Pancreas (tissue), 10 donors: ENCODE measurements at regions not wholly inside any gene's neighbourhood (a gene's known extent, or its start where the extent isn't known, plus 50 kb on each side); places are given as distances from the start of the nearest gene placed in this dataset.

Experiments used
- ATAC-seq, 4 donors: fragments of 200-7000 bp; cut with Tn5 transposase; one replicate each; pipeline versions ENCODE4 v1.8.0 to v1.9.1; 2020; ENCODE audit warnings: mild to moderate bottlenecking in 4 of 4, moderate library complexity in 4 of 4
- DNase-seq, 6 donors: peaks; one replicate each; pipeline ENCODE4 v3.0.0-alpha.2; 2020
- FAIRE-seq: peaks from 2 replicates; lab custom pipeline; 2012; peaks lifted over from hg19 to GRCh38; lab: Jason Lieb, UNC
- H3K27ac ChIP-seq, 4 donors: fragments of 200-600 bp; sonication (generic); 1 replicate in 3 of 4; 2 replicates in 1 of 4; pipeline versions ENCODE4 v1.5.0 to v1.8.0; 2020
- H3K27me3 ChIP-seq, 4 donors: fragments of 200-600 bp; one replicate each; pipeline ENCODE4 v1.8.0; 2021
- H3K36me3 ChIP-seq, 3 donors: fragments of 200-600 bp; sonication (generic) in 1 of 3; one replicate each; pipeline versions ENCODE4 v1.5.0 to v1.8.0; 2020 to 2021
- H3K4me1 ChIP-seq, 3 donors: fragments of 200-600 bp; one replicate each; pipeline ENCODE4 v1.8.0; 2021
- H3K4me3 ChIP-seq, 4 donors: fragments of 200-600 bp; sonication (generic) in 2 of 4; one replicate each; pipeline versions ENCODE4 v1.5.0 to v1.8.0; 2020 to 2021
- H3K9me3 ChIP-seq, 4 donors: fragments of 200-600 bp; one replicate each; pipeline ENCODE4 v1.8.0; 2021
- CTCF ChIP-seq, 4 donors: fragments of 200-600 bp; sonication (generic) in 3 of 4; IDR thresholded peaks; one replicate each; pipeline versions ENCODE4 v1.5.0 to v1.8.0; 2021; ENCODE audit warnings: antibody characterized with exemption in 4 of 4
- WGBS, 2 donors: extraction: QIAGEN DNeasy Blood & Tissue Kit; methylation state at CpG; one replicate each; pipeline ENCODE4 v1.1.7; 2013; 5-methylcytosine and 5-hydroxymethylcytosine counted together
- intact Hi-C, 3 donors: fragments of 100-400 bp; cut with DNase I; formaldehyde crosslinking; loops; one replicate each; pipeline versions ENCODE4 v1.11.1 to v1.14.2; 2022
- donor health status: healthy with polysubstance abuse.
- donor health status: DM: no; HTN: no; CAD: no; lungs with moderate emphysema.
- donor health status: DM: no; HTN: no; CAD: no.
- donor health status: control.
- donor health status: control.
- donor health status: Bipolar disorder and iron deficiency.
- donor health status: DM: yes; HTN: yes; CAD: no.
- donor health status: DM: no; HTN: no; CAD: no.
- donor health status: DM: no; HTN: no; CAD: no.
- donor health status: DM: yes; HTN: yes; CAD: no.

DNA sequence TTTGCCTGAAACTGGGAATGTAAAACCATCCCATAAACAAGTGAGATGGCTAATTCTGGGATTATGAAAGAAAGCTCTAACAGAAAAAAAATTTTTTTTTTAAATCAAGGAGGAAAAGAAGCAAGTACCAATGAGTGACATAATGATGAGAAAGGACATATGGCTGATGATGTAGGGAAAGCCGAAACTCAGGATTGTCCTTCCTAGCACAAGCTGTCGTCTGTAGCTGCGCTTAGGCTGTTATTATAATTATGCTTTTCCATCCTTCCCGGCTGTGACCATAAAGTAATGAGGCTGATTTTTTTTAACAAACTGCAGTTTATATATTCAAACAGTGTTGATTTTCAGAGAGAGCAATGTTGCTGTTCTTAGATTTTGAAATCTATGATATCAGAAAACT lies 209.8 kb upstream of the NOCT start:
- 65 to 67% methylated on average over 4 of the region's 4 CpGs for WGBS, 2 donors
- DNase-seq (no peak), ATAC-seq (no peak), FAIRE-seq (no peak)
- Histone ChIP-seq H3K4me3 (no peak overlapping the region), H3K27me3 (peaks cover 0 to 9% (median 0%) of the 10 kb centered on the region in 4 donors), H3K27ac (no peak overlapping the region), H3K9me3 (no peaks in the 10 kb centered on the region), H3K4me1 (no peaks in the 10 kb centered on the region), H3K36me3 (no peaks in the 10 kb centered on the region)
- no peak for TF ChIP-seq CTCF (IDR thresholded peaks at IDR 0.05)
- intact Hi-C loops = no loop called here

DNA sequence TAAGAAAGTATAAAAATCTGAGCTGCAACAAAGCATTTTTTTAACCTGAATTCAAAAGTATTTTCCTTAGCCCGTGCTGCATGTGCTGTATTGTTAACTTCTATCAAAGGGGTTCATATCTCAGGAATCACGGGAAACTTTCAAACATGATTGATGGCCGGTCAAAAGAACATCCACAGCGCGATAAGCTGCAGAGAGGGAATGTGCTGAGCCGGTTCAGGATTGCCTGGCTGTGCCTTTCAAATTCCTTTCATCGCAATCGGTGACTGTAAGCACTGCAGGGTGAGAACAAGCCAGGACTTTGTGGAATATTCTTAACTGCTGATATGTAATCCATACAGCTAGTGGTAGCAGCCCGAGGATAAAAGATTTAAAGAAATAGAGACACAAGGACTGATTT lies 210.9 kb upstream of the NOCT start:
- intact Hi-C loops = no loop called here
- no peak for DNase-seq
- peaks cover 0 to 9% (median 0%) of the 10 kb centered on the region in 4 donors for H3K27me3 ChIP-seq
- H3K4me1 ChIP-seq = no peaks in the 10 kb centered on the region
- no peak for FAIRE-seq
- WGBS, 2 donors = 1 to 3% methylated on average over 9 of the region's 9 CpGs
- no peak overlapping the region for H3K27ac ChIP-seq
- no peaks in the 10 kb centered on the region for H3K9me3 ChIP-seq
- no peak for TF ChIP-seq CTCF (IDR thresholded peaks at IDR 0.05)
- no peaks in the 10 kb centered on the region for H3K36me3 ChIP-seq
- peak in 1 of 4 donors; percentile 64 for ATAC-seq
- H3K4me3 ChIP-seq = no peak overlapping the region

DNA sequence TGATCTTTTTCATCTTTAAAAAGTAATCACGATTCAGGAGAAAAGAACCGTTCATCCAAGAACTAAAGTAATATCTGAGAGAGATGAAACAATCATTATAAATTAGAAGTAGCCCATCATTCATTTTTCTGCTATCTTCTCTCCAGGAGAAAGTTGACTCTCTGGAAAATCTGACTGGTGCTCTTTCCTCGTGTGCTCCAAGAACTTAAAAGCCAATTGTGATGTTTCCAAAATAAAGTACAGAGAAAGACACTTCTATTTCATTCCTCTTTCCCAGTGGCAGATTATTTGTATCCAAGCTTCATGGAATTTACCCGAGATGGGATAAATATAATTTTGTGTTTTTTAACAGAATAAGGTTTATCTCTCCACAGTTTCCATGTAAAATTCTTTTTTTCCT lies 212.5 kb upstream of the NOCT start:
- Histone ChIP-seq H3K4me1 (no peaks in the 10 kb centered on the region), H3K4me3 (no peak overlapping the region), H3K27me3 (peaks cover 0 to 9% (median 0%) of the 10 kb centered on the region in 4 donors), H3K36me3 (no peaks in the 10 kb centered on the region), H3K27ac (no peak overlapping the region), H3K9me3 (no peaks in the 10 kb centered on the region)
- FAIRE-seq = no peak
- no peak for ATAC-seq
- no peak for TF ChIP-seq CTCF (IDR thresholded peaks at IDR 0.05)
- 49 to 68% methylated on average over 4 of the region's 4 CpGs for WGBS, 2 donors
- intact Hi-C loops = no loop called here
- no peak for DNase-seq

GRCh38 chr4:138802499-138802898 lies 213.1 kb upstream of the NOCT start:
- no peak for TF ChIP-seq CTCF (IDR thresholded peaks at IDR 0.05)
- Histone ChIP-seq H3K9me3 (no peaks in the 10 kb centered on the region), H3K36me3 (no peaks in the 10 kb centered on the region), H3K4me1 (no peaks in the 10 kb centered on the region), H3K4me3 (no peak overlapping the region), H3K27ac (no peak overlapping the region), H3K27me3 (peaks cover 0 to 9% (median 0%) of the 10 kb centered on the region in 4 donors)
- FAIRE-seq (no peak), DNase-seq (no peak), ATAC-seq (no peak)
- intact Hi-C loops = no loop called here

GRCh38 chr4:138800421-138800820 lies 215.2 kb upstream of the NOCT start:
- Histone ChIP-seq H3K4me3 (no peak overlapping the region), H3K27me3 (peaks cover 0 to 9% (median 0%) of the 10 kb centered on the region in 4 donors), H3K27ac (no peak overlapping the region), H3K36me3 (no peaks in the 10 kb centered on the region), H3K4me1 (no peaks in the 10 kb centered on the region), H3K9me3 (no peaks in the 10 kb centered on the region)
- intact Hi-C loops = no loop called here
- DNase-seq = no peak
- FAIRE-seq = no peak
- 37 to 38% methylated on average over 4 of the region's 4 CpGs for WGBS, 2 donors
- no peak for ATAC-seq
- no peak for TF ChIP-seq CTCF (IDR thresholded peaks at IDR 0.05)
